ENCODE measurements at regions not wholly inside any gene's neighbourhood (a gene's known extent, or its start where the extent isn't known, plus 50 kb on each side); places are given as distances from the start of the nearest gene placed in this dataset.

- ChIA-PET POLR2A (no interaction called here), CTCF (interaction anchor here (0.8 kb wide), 1 partner anchor 224 kb away, joined by 3 read pairs; no protein-coding TSS in a partner anchor), SMC1A (ENCODE audit: uncharacterized antibody, unreplicated experiment) (interaction anchor here (1.2 to 2.0 kb wide), 3 partner anchors 11 to 16 kb away, joined by 4 to 7 read pairs (median 4); no protein-coding TSS in a partner anchor), RAD21 (ENCODE audit: unreplicated experiment) (no interaction called here)
- Histone ChIP-seq H3K79me2 (ENCODE audit: control insufficient read depth, insufficient read depth, low read length) (no peaks in the 10 kb centered on the region), H3K4me2 (ENCODE audit: control insufficient read depth, insufficient read depth) (no peak overlapping the region), H2AFZ (ENCODE audit: control insufficient read depth, low read depth, low read length) (no peak overlapping the region), H3K4me3 (no peak overlapping the region), H3K9me3 (replicated peaks; ENCODE audit: control insufficient read depth, insufficient read depth, low read length) (no peaks in the 10 kb centered on the region), H3K27me3 (replicated peaks in 1 of 2; ENCODE audit: control insufficient read depth in 2 of 2, insufficient read depth in 2 of 2, low read length in 1 of 2) (no peaks in the 10 kb centered on the region), H3K4me1 (ENCODE audit: control insufficient read depth, insufficient read depth, low read length) (no peaks in the 10 kb centered on the region), H4K20me1 (ENCODE audit: control insufficient read depth, insufficient read depth) (no peaks in the 10 kb centered on the region), H3K36me3 (ENCODE audit: control insufficient read depth in 2 of 2, insufficient read depth in 2 of 2, low read length in 1 of 2) (no peaks in the 10 kb centered on the region), H3K27ac (ENCODE audit: control insufficient read depth, insufficient read depth) (no peak overlapping the region), H3K9ac (ENCODE audit: control insufficient read depth, insufficient read depth, low read length) (no peak overlapping the region)
- in situ Hi-C loops (cut with MboI) (no loop called here), intact Hi-C loops (cut with micrococcal nuclease; ENCODE audit: unreplicated experiment) (no loop called here)
- no peak for ATAC-seq
- FAIRE-seq: no peak
- DNase-seq (ENCODE audit: low read depth, low spot score): no peak
- no TSS peak for BruUV-seq (replicated peaks)
- 23% methylated on average over 3 of the region's 3 CpGs for WGBS (ENCODE audit: insufficient coverage, insufficient replicate concordance, low lambda C conversion rate, missing lambda C conversion rate)
- TF ChIP-seq CREB1 (IDR thresholded peaks at IDR 0.05; ENCODE audit: low read depth): no peak
- no peak for TF ChIP-seq NRF1 (conservative IDR thresholded peaks at IDR 0.05; ENCODE audit: low read depth, low read length)
- TF ChIP-seq IRF5 (IDR thresholded peaks at IDR 0.05; ENCODE audit: borderline replicate concordance): no peak
- no peak for TF ChIP-seq RAD21 (IDR thresholded peaks at IDR 0.05; ENCODE audit: insufficient read depth, low read depth, low read length)
- TF ChIP-seq SMARCA5 (IDR thresholded peaks at IDR 0.05): no peak
- TF ChIP-seq RFX5 (IDR thresholded peaks at IDR 0.05; ENCODE audit: low read depth, low read length): no peak
- no peak for TF ChIP-seq RELA (IDR thresholded peaks at IDR 0.05; ENCODE audit: borderline replicate concordance, partially characterized antibody)
- TF ChIP-seq, protein P1, sequence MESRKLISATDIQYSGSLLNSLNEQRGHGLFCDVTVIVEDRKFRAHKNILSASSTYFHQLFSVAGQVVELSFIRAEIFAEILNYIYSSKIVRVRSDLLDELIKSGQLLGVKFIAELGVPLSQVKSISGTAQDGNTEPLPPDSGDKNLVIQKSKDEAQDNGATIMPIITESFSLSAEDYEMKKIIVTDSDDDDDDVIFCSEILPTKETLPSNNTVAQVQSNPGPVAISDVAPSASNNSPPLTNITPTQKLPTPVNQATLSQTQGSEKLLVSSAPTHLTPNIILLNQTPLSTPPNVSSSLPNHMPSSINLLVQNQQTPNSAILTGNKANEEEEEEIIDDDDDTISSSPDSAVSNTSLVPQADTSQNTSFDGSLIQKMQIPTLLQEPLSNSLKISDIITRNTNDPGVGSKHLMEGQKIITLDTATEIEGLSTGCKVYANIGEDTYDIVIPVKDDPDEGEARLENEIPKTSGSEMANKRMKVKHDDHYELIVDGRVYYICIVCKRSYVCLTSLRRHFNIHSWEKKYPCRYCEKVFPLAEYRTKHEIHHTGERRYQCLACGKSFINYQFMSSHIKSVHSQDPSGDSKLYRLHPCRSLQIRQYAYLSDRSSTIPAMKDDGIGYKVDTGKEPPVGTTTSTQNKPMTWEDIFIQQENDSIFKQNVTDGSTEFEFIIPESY (IDR thresholded peaks at IDR 0.05): no peak
- TF ChIP-seq SIN3A (IDR thresholded peaks at IDR 0.05; ENCODE audit: low read depth, low read length): no peak
- no peak for TF ChIP-seq ZNF384 (IDR thresholded peaks at IDR 0.05; ENCODE audit: borderline replicate concordance, low read depth, low read length)
- TF ChIP-seq ZNF274 (IDR thresholded peaks at IDR 0.05; ENCODE audit: insufficient read depth, insufficient read length): no peak
- no peak for TF ChIP-seq RELB (IDR thresholded peaks at IDR 0.05; ENCODE audit: low read depth)
- TF ChIP-seq NR2F1 (conservative IDR thresholded peaks at IDR 0.05): no peak
- TF ChIP-seq MYC (IDR thresholded peaks at IDR 0.05; ENCODE audit: insufficient read depth, insufficient read length, insufficient replicate concordance, low read length, severe bottlenecking): no peak
- no peak for TF ChIP-seq POLR2AphosphoS2 (IDR thresholded peaks at IDR 0.05; ENCODE audit: low read depth, low read length)
Observed at GRCh38 chr4:28238876-28239275, 1378.2 kb downstream of the STIM2 start.

Data from GM12878 (cell line).